ENCODE measurements at regions not wholly inside any gene's neighbourhood (a gene's known extent, or its start where the extent isn't known, plus 50 kb on each side); places are given as distances from the start of the nearest gene placed in this dataset.

GRCh38 chr2:173583196-173583595 is 228.5 kb downstream of the CDCA7 start:
- CTCF ChIA-PET (ENCODE audit: low intra/inter-chr PET ratio, low total read pairs), result no interaction called here
- Histone ChIP-seq H3K4me2 (ENCODE audit: low read depth, low read length) (no peak overlapping the region), H3K79me2 (ENCODE audit: insufficient read depth, low read length) (no peaks in the 10 kb centered on the region), H3K4me1 (ENCODE audit: insufficient read depth, low read length) (no peaks in the 10 kb centered on the region), H2AFZ (ENCODE audit: low read length) (no peak overlapping the region), H3K9ac (ENCODE audit: insufficient read depth, low read depth, low read length) (no peak overlapping the region), H4K20me1 (ENCODE audit: insufficient read depth, low read length) (no peaks in the 10 kb centered on the region), H3K27me3 (ENCODE audit: control insufficient read depth in 1 of 2, insufficient read depth in 2 of 2, low read length in 2 of 2) (peaks cover 0 to 7% of the 10 kb centered on the region in 2 experiments; a peak in 1 of 5 replicates), H3K9me3 (ENCODE audit: low read length) (no peaks in the 10 kb centered on the region), H3K4me3 (replicated peaks in 1 of 3; ENCODE audit: insufficient read depth in 1 of 3, low read depth in 2 of 3, low read length in 3 of 3) (no peak overlapping the region), H3K36me3 (replicated peaks in 1 of 2; ENCODE audit: control insufficient read depth in 1 of 2, insufficient read depth in 2 of 2, low read length in 2 of 2) (no peaks in the 10 kb centered on the region), H3K27ac (ENCODE audit: extremely low read length, insufficient read depth, low read length) (no peak overlapping the region)
- intact Hi-C loops (cut with micrococcal nuclease; ENCODE audit: unreplicated experiment) (no loop called here), in situ Hi-C loops (cut with HindIII; ENCODE audit: extremely low pct_ligation_motif_present, low pct_unique_long_range_greater_than_20kb) (no loop called here)
- DNase-seq (ENCODE audit: low spot score), result no peak
- TF ChIP-seq ZNF337 (CRISPR knock-in tag; IDR thresholded peaks at IDR 0.05; ENCODE audit: borderline replicate concordance, low read depth), result no peak
- TF ChIP-seq HNF4A (CRISPR knock-in tag; IDR thresholded peaks at IDR 0.05), result peak; percentile 34; the same call in 1 of the 2 replicates
- no peak for TF ChIP-seq SRSF1 (optimal IDR thresholded peaks at IDR 0.05; ENCODE audit: low read depth, low read length)
- TF ChIP-seq NR2F2 (IDR thresholded peaks at IDR 0.05; ENCODE audit: borderline replicate concordance, low read depth), result 0 out of 2 replicates have a peak, but pooled peaks have one; percentile 26
- no peak for TF ChIP-seq TBX3 (IDR thresholded peaks at IDR 0.05; ENCODE audit: borderline replicate concordance)
- no peak for TF ChIP-seq SKI (IDR thresholded peaks at IDR 0.05; ENCODE audit: partially characterized antibody)
- peak; percentile 32 for TF ChIP-seq TBL1XR1 (IDR thresholded peaks at IDR 0.05; ENCODE audit: borderline replicate concordance, low read length, partially characterized antibody)
- peak; percentile 89 for TF ChIP-seq RARA (CRISPR knock-in tag; IDR thresholded peaks at IDR 0.05)
- WGBS (ENCODE audit: low lambda C conversion rate), result 16% methylated on average over 6 of the region's 6 CpGs
- BruUV-seq (replicated peaks), result no TSS peak
- no peak for FAIRE-seq
- POLR2A ChIA-PET, result no interaction called here
- peak; percentile 34; the same call in 1 of the 3 replicates for ATAC-seq

DNA sequence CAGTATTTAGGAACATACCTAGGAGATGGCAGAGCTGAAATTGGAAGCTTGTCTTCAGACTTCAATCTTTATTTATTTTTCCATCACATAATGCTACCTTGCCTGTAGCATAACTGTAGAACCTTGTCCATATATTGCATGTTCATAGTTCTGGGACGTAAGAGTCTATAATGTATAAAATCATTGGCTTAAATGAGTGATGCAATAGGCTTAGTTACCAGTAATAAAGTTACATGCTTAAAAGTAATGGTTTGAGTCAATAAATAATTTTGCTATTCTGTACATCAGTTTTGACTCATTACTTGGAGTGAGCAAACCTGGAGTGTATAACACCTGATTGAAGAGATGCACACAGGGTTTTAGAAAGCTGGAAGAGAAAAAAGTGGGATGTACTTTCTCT is 229.3 kb downstream of the CDCA7 start:
- WGBS (ENCODE audit: low lambda C conversion rate), result 38% methylated on average over 1 of the region's 1 CpG
- ChIA-PET CTCF (ENCODE audit: low intra/inter-chr PET ratio, low total read pairs) (no interaction called here), POLR2A (no interaction called here)
- Histone ChIP-seq H3K4me2 (ENCODE audit: low read depth, low read length) (no peak overlapping the region), H3K27me3 (ENCODE audit: control insufficient read depth in 1 of 2, insufficient read depth in 2 of 2, low read length in 2 of 2) (peaks cover 0 to 15% of the 10 kb centered on the region in 2 experiments; a peak in 1 of 5 replicates), H3K9ac (ENCODE audit: insufficient read depth, low read depth, low read length) (no peak overlapping the region), H2AFZ (ENCODE audit: low read length) (no peak overlapping the region), H4K20me1 (ENCODE audit: insufficient read depth, low read length) (no peaks in the 10 kb centered on the region), H3K4me1 (ENCODE audit: insufficient read depth, low read length) (no peaks in the 10 kb centered on the region), H3K9me3 (ENCODE audit: low read length) (no peaks in the 10 kb centered on the region), H3K27ac (ENCODE audit: extremely low read length, insufficient read depth, low read length) (no peak overlapping the region), H3K79me2 (ENCODE audit: insufficient read depth, low read length) (no peaks in the 10 kb centered on the region), H3K36me3 (replicated peaks in 1 of 2; ENCODE audit: control insufficient read depth in 1 of 2, insufficient read depth in 2 of 2, low read length in 2 of 2) (no peaks in the 10 kb centered on the region), H3K4me3 (replicated peaks in 1 of 3; ENCODE audit: insufficient read depth in 1 of 3, low read depth in 2 of 3, low read length in 3 of 3) (no peak overlapping the region)
- intact Hi-C loops (cut with micrococcal nuclease; ENCODE audit: unreplicated experiment) (no loop called here), in situ Hi-C loops (cut with HindIII; ENCODE audit: extremely low pct_ligation_motif_present, low pct_unique_long_range_greater_than_20kb) (no loop called here)
- FAIRE-seq, result no peak
- DNase-seq (ENCODE audit: low spot score), result no peak
- no peak for ATAC-seq
- no TSS peak for BruUV-seq (replicated peaks)
- TF ChIP-seq CEBPB (IDR thresholded peaks at IDR 0.05; ENCODE audit: borderline replicate concordance, low read depth, low read length), result peak; percentile 62; the same call in 1 of the 2 replicates
- no peak for TF ChIP-seq DZIP1 (CRISPR knock-in tag; IDR thresholded peaks at IDR 0.05)
- no peak for TF ChIP-seq DNMT3B (CRISPR knock-in tag; conservative IDR thresholded peaks at IDR 0.05)
- 0 out of 2 replicates have a peak, but pooled peaks have one; percentile 20 for TF ChIP-seq ATF7 (IDR thresholded peaks at IDR 0.05)
- TF ChIP-seq ATF7 (CRISPR knock-in tag; IDR thresholded peaks at IDR 0.05), result no peak

All from HepG2 (cell line).